ENCODE measurements at regions not wholly inside any gene's neighbourhood (a gene's known extent, or its start where the extent isn't known, plus 50 kb on each side); places are given as distances from the start of the nearest gene placed in this dataset.

GRCh38 chr12:19962192-19962591, 406.1 kb upstream of the PDE3A start:
- no peak overlapping the region for H3K9ac ChIP-seq (ENCODE audit: low read length in 5 of 5)
- H3K36me3 ChIP-seq (ENCODE audit: control insufficient read depth in 5 of 5, insufficient read depth in 5 of 5, low read length in 5 of 5) = no peaks in the 10 kb centered on the region
- H3K9me3 ChIP-seq (ENCODE audit: control insufficient read depth in 5 of 5, low read length in 5 of 5) = no peaks in the 10 kb centered on the region
- H3K27me3 ChIP-seq (ENCODE audit: control insufficient read depth in 5 of 5, insufficient read depth in 4 of 5, low read length in 5 of 5) = no peaks in the 10 kb centered on the region
- no peak overlapping the region for H3K27ac ChIP-seq (ENCODE audit: low read depth, low read length)
- H3K4me3 ChIP-seq (ENCODE audit: low read depth in 1 of 5, low read length in 5 of 5) = no peak overlapping the region
- no peaks in the 10 kb centered on the region for H3K4me1 ChIP-seq (ENCODE audit: control insufficient read depth in 5 of 5, insufficient read depth in 5 of 5, low read length in 5 of 5)

GRCh38 chr12:19963972-19964371, 404.4 kb upstream of the PDE3A start:
- no peak overlapping the region for H3K4me3 ChIP-seq (ENCODE audit: low read depth in 1 of 5, low read length in 5 of 5)
- no peak overlapping the region for H3K9ac ChIP-seq (ENCODE audit: low read length in 5 of 5)
- no peaks in the 10 kb centered on the region for H3K9me3 ChIP-seq (ENCODE audit: control insufficient read depth in 5 of 5, low read length in 5 of 5)
- H3K36me3 ChIP-seq (ENCODE audit: control insufficient read depth in 5 of 5, insufficient read depth in 5 of 5, low read length in 5 of 5) = no peaks in the 10 kb centered on the region
- no peaks in the 10 kb centered on the region for H3K27me3 ChIP-seq (ENCODE audit: control insufficient read depth in 5 of 5, insufficient read depth in 4 of 5, low read length in 5 of 5)
- peaks cover 0 to 4% (median 0%) of the 10 kb centered on the region in 5 donors for H3K4me1 ChIP-seq (ENCODE audit: control insufficient read depth in 5 of 5, insufficient read depth in 5 of 5, low read length in 5 of 5)
- H3K27ac ChIP-seq (ENCODE audit: low read depth, low read length) = no peak overlapping the region

- H3K4me1 ChIP-seq (ENCODE audit: control insufficient read depth in 5 of 5, insufficient read depth in 5 of 5, low read length in 5 of 5) = peaks cover 0 to 4% (median 0%) of the 10 kb centered on the region in 5 donors
- H3K27ac ChIP-seq (ENCODE audit: low read depth, low read length) = no peak overlapping the region
Measured at GRCh38 chr12:19964549-19964948, 403.8 kb upstream of the PDE3A start.

GRCh38 chr12:19965196-19966038, 402.9 kb upstream of the PDE3A start:
- Histone ChIP-seq H3K4me1 (ENCODE audit: control insufficient read depth in 5 of 5, insufficient read depth in 5 of 5, low read length in 5 of 5) (peaks cover 0 to 4% (median 0%) of the 10 kb centered on the region in 5 donors), H3K27ac (ENCODE audit: low read depth, low read length) (no peak overlapping the region), H3K27me3 (ENCODE audit: control insufficient read depth in 5 of 5, insufficient read depth in 4 of 5, low read length in 5 of 5) (no peaks in the 10 kb centered on the region), H3K9ac (ENCODE audit: low read length in 5 of 5) (no peak overlapping the region), H3K4me3 (ENCODE audit: low read depth in 1 of 5, low read length in 5 of 5) (no peak overlapping the region), H3K36me3 (ENCODE audit: control insufficient read depth in 5 of 5, insufficient read depth in 5 of 5, low read length in 5 of 5) (no peaks in the 10 kb centered on the region), H3K9me3 (ENCODE audit: control insufficient read depth in 5 of 5, low read length in 5 of 5) (no peaks in the 10 kb centered on the region)

More at GRCh38 chr12:19964549-19964948, 403.8 kb upstream of the PDE3A start:
- no peak overlapping the region for H3K9ac ChIP-seq (ENCODE audit: low read length in 5 of 5)
- H3K4me3 ChIP-seq (ENCODE audit: low read depth in 1 of 5, low read length in 5 of 5) = no peak overlapping the region
- H3K9me3 ChIP-seq (ENCODE audit: control insufficient read depth in 5 of 5, low read length in 5 of 5) = no peaks in the 10 kb centered on the region
- no peaks in the 10 kb centered on the region for H3K36me3 ChIP-seq (ENCODE audit: control insufficient read depth in 5 of 5, insufficient read depth in 5 of 5, low read length in 5 of 5)
- H3K27me3 ChIP-seq (ENCODE audit: control insufficient read depth in 5 of 5, insufficient read depth in 4 of 5, low read length in 5 of 5) = no peaks in the 10 kb centered on the region

- Histone ChIP-seq H3K9ac (ENCODE audit: low read length in 5 of 5) (no peak overlapping the region), H3K9me3 (ENCODE audit: control insufficient read depth in 5 of 5, low read length in 5 of 5) (no peaks in the 10 kb centered on the region), H3K4me1 (ENCODE audit: control insufficient read depth in 5 of 5, insufficient read depth in 5 of 5, low read length in 5 of 5) (peaks cover 0 to 4% (median 0%) of the 10 kb centered on the region in 5 donors), H3K27me3 (ENCODE audit: control insufficient read depth in 5 of 5, insufficient read depth in 4 of 5, low read length in 5 of 5) (no peaks in the 10 kb centered on the region), H3K36me3 (ENCODE audit: control insufficient read depth in 5 of 5, insufficient read depth in 5 of 5, low read length in 5 of 5) (no peaks in the 10 kb centered on the region), H3K27ac (ENCODE audit: low read depth, low read length) (no peak overlapping the region), H3K4me3 (ENCODE audit: low read depth in 1 of 5, low read length in 5 of 5) (no peak overlapping the region)
Measured at GRCh38 chr12:19967001-19967400, 401.3 kb upstream of the PDE3A start.

GRCh38 chr12:19967431-19967830, 400.9 kb upstream of the PDE3A start:
- Histone ChIP-seq H3K27ac (ENCODE audit: low read depth, low read length) (no peak overlapping the region), H3K4me3 (ENCODE audit: low read depth in 1 of 5, low read length in 5 of 5) (no peak overlapping the region), H3K27me3 (ENCODE audit: control insufficient read depth in 5 of 5, insufficient read depth in 4 of 5, low read length in 5 of 5) (no peaks in the 10 kb centered on the region), H3K36me3 (ENCODE audit: control insufficient read depth in 5 of 5, insufficient read depth in 5 of 5, low read length in 5 of 5) (no peaks in the 10 kb centered on the region), H3K9me3 (ENCODE audit: control insufficient read depth in 5 of 5, low read length in 5 of 5) (no peaks in the 10 kb centered on the region), H3K4me1 (ENCODE audit: control insufficient read depth in 5 of 5, insufficient read depth in 5 of 5, low read length in 5 of 5) (peaks cover 0 to 4% (median 0%) of the 10 kb centered on the region in 5 donors), H3K9ac (ENCODE audit: low read length in 5 of 5) (no peak overlapping the region)

- Histone ChIP-seq H3K9me3 (ENCODE audit: control insufficient read depth in 5 of 5, low read length in 5 of 5) (no peaks in the 10 kb centered on the region), H3K9ac (ENCODE audit: low read length in 5 of 5) (no peak overlapping the region), H3K4me3 (ENCODE audit: low read depth in 1 of 5, low read length in 5 of 5) (no peak overlapping the region), H3K27ac (ENCODE audit: low read depth, low read length) (no peak overlapping the region), H3K36me3 (ENCODE audit: control insufficient read depth in 5 of 5, insufficient read depth in 5 of 5, low read length in 5 of 5) (no peaks in the 10 kb centered on the region), H3K27me3 (ENCODE audit: control insufficient read depth in 5 of 5, insufficient read depth in 4 of 5, low read length in 5 of 5) (no peaks in the 10 kb centered on the region), H3K4me1 (ENCODE audit: control insufficient read depth in 5 of 5, insufficient read depth in 5 of 5, low read length in 5 of 5) (peaks cover 0 to 4% (median 2%) of the 10 kb centered on the region in 5 donors)
Measured at GRCh38 chr12:19970116-19970515, 398.2 kb upstream of the PDE3A start.

- Histone ChIP-seq H3K4me1 (ENCODE audit: control insufficient read depth in 5 of 5, insufficient read depth in 5 of 5, low read length in 5 of 5) (peaks cover 0 to 4% (median 2%) of the 10 kb centered on the region in 5 donors), H3K4me3 (ENCODE audit: low read depth in 1 of 5, low read length in 5 of 5) (no peak overlapping the region)
Measured at GRCh38 chr12:19970821-19971220, 397.5 kb upstream of the PDE3A start.

GRCh38 chr12:19971361-19972280, 396.7 kb upstream of the PDE3A start:
- Histone ChIP-seq H3K4me3 (ENCODE audit: low read depth in 1 of 5, low read length in 5 of 5) (no peak overlapping the region), H3K9me3 (ENCODE audit: control insufficient read depth in 5 of 5, low read length in 5 of 5) (no peaks in the 10 kb centered on the region), H3K9ac (ENCODE audit: low read length in 5 of 5) (no peak overlapping the region), H3K36me3 (ENCODE audit: control insufficient read depth in 5 of 5, insufficient read depth in 5 of 5, low read length in 5 of 5) (no peaks in the 10 kb centered on the region), H3K27ac (ENCODE audit: low read depth, low read length) (no peak overlapping the region), H3K27me3 (ENCODE audit: control insufficient read depth in 5 of 5, insufficient read depth in 4 of 5, low read length in 5 of 5) (no peaks in the 10 kb centered on the region), H3K4me1 (ENCODE audit: control insufficient read depth in 5 of 5, insufficient read depth in 5 of 5, low read length in 5 of 5) (peaks cover 0 to 4% (median 2%) of the 10 kb centered on the region in 5 donors)

More at GRCh38 chr12:19970821-19971220, 397.5 kb upstream of the PDE3A start:
- Histone ChIP-seq H3K9ac (ENCODE audit: low read length in 5 of 5) (no peak overlapping the region), H3K27ac (ENCODE audit: low read depth, low read length) (no peak overlapping the region), H3K36me3 (ENCODE audit: control insufficient read depth in 5 of 5, insufficient read depth in 5 of 5, low read length in 5 of 5) (no peaks in the 10 kb centered on the region), H3K9me3 (ENCODE audit: control insufficient read depth in 5 of 5, low read length in 5 of 5) (no peaks in the 10 kb centered on the region), H3K27me3 (ENCODE audit: control insufficient read depth in 5 of 5, insufficient read depth in 4 of 5, low read length in 5 of 5) (no peaks in the 10 kb centered on the region)

Measured in subcutaneous abdominal adipose tissue (tissue), 5 donors.